Left colon (tissue), 2 donors: ENCODE measurements at regions not wholly inside any gene's neighbourhood (a gene's known extent, or its start where the extent isn't known, plus 50 kb on each side); places are given as distances from the start of the nearest gene placed in this dataset.
"Not testable (repeated sequence)": the region's sequence is repeated elsewhere in the genome, so short reads cannot be mapped to it uniquely, and the experiment has no call there.

ENCODE experiments used
- ATAC-seq: fragments of 200-7000 bp; cut with Tn5 transposase; one replicate; pipeline ENCODE4 v1.9.1; 2020; ENCODE audit warnings: mild to moderate bottlenecking, moderate library complexity
- DNase-seq, 2 donors: peaks; one replicate each; pipeline ENCODE4 v3.0.0-alpha.2; 2020
- intact Hi-C, 2 donors: fragments of 100-400 bp; cut with DNase I in 1 of 2; cut with micrococcal nuclease in 1 of 2; formaldehyde crosslinking; loops; one replicate each; pipeline versions ENCODE4 v1.11.2 to v1.14.0; 2022; cut with DNase I, micrococcal nuclease
- donor health status: DM: no; HTN: no; CAD: no.
- donor health status: DM: yes; HTN: yes; CAD: no.

DNA sequence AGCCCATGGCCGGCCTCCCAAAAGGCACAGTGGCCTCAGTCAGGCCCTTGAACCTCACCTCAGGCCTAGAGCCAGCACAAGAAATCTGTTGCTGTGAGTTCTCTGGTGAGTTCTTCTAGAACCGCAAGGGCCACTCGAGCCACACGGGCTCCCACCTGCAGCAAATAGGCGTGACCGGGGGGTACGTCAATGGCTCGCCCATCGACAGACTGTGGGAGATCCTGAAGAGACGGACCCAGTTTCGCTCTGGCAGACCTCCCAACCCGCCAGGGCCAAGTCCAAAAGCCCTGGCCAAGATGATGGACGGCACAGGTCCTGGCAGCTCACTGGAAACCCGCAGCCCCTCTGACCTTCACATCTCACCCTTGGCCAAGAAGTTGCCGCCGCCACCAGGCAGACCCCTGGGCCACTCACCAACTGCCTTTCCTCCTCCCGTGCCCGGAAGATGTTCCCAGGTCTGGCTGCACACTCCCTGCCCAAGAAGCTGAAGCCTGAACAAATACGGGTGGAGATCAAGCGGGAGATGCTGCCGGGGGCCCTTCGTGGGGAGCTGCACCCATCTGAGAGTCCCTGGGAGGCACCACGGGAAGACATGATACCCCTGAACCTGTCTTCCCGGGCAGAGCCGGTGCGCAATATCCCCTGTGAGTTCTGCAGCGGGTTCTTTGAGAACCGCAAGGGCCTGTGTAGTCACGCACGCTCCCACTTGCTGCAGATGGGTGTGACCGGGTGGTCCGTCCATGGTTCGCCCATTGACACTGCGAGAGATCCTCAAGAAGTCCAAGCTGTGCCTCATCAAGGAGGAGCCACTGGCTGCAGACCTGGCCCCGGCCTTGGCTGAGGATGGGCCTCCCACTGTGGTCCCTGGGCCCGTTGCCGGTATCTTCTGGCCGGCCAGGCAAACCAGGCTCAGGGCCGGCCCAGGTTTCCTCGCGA lies 544.2 kb upstream of the CCDC179 start:
- DNase-seq (no peak), ATAC-seq (no peak)
- intact Hi-C loops: no loop called here

- intact Hi-C loops: no loop called here
- DNase-seq (no peak), ATAC-seq (no peak)
Observed at GRCh38 chr11:23405350-23405937, 545.2 kb upstream of the CCDC179 start.

DNA sequence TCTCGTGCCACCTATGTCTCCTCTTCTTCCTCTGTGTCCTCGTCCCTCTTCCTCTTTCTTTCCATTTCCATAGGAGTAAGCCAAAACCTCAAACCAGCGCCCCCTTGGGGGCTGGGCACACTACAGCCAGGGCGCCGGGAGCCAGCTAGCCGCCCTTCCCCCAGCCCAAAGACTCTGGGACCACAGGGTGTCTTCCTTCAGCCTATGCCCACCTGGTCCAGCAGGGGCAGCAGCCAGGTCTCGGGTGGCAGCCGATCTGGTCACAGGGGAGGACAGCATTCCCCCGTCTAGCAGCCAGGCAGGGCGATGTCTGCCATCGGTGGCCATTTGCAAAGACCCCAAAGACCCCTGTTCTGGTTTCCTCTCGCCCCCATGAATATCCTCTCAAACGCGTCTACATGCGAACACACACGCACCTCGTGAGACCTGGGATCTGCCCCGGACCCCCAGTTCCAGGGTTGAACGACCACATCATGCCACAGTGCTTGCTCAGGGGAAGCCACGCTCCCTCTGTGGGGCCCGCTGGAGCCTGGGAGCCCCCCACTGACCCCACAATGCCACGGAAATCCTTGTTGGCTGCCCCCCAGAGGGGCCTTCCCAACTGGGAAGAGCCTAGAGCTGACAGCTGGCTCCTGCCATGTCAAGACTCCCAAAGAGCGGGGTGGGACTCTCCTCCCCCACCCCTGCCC lies 546.0 kb upstream of the CCDC179 start:
- intact Hi-C loops: no loop called here
- ATAC-seq: no peak
- DNase-seq: no peak

- DNase-seq (no peak), ATAC-seq (no peak)
- intact Hi-C loops: no loop called here
Observed at GRCh38 chr11:23413057-23413456, 552.8 kb upstream of the CCDC179 start.

GRCh38 chr11:23423104-23423503 lies 562.8 kb upstream of the CCDC179 start:
- ATAC-seq (no peak), DNase-seq (no peak)
- intact Hi-C loops: no loop called here

GRCh38 chr11:23423656-23424055 lies 563.4 kb upstream of the CCDC179 start:
- DNase-seq (no peak), ATAC-seq (no peak)
- intact Hi-C loops: no loop called here

GRCh38 chr11:23425381-23425780 lies 565.1 kb upstream of the CCDC179 start:
- DNase-seq: no peak
- ATAC-seq: no peak
- intact Hi-C loops: no loop called here

GRCh38 chr11:23429569-23429968 lies 569.3 kb upstream of the CCDC179 start:
- DNase-seq: no peak
- ATAC-seq: no peak
- intact Hi-C loops: no loop called here

- ATAC-seq (no peak), DNase-seq (no peak)
- intact Hi-C loops: no loop called here
Observed at GRCh38 chr11:23453522-23453921, 593.2 kb upstream of the CCDC179 start.

DNA sequence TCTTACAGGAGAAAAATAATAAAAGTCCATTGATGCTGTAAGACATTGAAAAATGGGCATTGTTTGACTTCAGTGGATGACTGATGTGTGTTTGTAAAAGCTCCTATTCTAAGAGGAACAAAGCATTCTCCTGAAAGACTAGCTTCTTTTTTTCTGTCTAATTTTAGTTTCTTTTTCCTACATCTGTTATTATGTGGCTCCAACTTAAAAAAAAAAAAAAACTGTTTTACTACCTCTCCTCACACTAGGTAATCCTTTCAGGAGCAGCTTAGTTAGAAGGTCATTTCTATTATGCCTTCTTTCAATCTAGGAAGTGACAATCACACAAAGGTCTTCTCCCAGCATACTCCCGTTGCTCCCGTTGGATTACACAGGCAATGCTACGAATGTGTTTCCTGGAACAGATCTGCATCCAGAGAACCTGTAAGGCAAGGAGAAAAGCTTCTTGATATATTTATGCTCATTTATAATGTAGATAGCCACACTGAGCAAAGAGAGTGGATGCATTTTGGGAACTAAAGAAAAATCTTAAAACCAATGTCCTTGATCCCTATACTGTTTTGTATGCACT lies 595.1 kb upstream of the CCDC179 start:
- DNase-seq (no peak), ATAC-seq (no peak)
- intact Hi-C loops: no loop called here

- DNase-seq (no peak), ATAC-seq (no peak)
- intact Hi-C loops: no loop called here
Observed at GRCh38 chr11:23457641-23458040, 597.4 kb upstream of the CCDC179 start.

- intact Hi-C loops: no loop called here
- DNase-seq: no peak
- no peak for ATAC-seq
Observed at GRCh38 chr11:23471878-23472277, 611.6 kb upstream of the CCDC179 start.

DNA sequence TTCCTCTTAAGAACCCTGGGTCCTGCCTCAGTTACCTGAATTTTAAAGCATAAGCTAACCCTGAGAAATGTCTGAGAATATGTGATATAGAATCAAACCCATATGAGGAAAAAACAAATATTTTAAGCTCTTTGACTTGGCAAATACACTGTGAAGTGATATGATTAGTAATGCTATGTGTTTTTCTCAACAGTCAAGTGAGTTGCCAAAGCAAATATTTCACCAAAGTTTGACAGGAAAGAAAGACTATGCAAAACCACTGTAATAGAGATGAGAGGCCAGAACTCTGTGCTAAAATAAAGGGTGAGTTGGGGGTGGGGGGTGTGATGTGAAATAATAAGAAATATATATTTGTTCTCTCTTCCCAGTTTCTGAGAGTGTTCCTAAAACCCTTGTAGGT lies 613.5 kb upstream of the CCDC179 start:
- DNase-seq: no peak
- intact Hi-C loops: no loop called here

DNA sequence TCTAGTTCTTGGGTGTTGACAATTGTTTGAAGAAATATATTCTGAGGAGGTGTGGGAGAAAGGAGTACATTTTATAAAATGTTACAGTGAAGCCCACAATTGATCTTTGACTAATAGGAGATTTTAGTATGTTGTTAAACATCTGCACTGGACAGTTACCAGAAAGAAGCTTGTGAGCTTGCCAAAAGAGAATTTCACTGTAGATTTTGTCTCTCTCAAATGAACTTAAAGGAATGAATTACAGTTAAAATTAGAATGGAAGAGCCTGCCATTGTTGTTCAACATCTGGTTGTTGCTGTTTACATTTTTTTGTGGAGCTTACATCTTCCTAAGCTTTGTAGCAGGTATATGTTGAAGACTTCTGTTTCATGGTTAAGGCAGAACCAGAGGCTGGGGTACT lies 620.5 kb upstream of the CCDC179 start:
- ATAC-seq (no peak), DNase-seq (no peak)
- intact Hi-C loops: no loop called here

More for the DNA sequence above, 613.5 kb upstream of the CCDC179 start:
- ATAC-seq: no peak

DNA sequence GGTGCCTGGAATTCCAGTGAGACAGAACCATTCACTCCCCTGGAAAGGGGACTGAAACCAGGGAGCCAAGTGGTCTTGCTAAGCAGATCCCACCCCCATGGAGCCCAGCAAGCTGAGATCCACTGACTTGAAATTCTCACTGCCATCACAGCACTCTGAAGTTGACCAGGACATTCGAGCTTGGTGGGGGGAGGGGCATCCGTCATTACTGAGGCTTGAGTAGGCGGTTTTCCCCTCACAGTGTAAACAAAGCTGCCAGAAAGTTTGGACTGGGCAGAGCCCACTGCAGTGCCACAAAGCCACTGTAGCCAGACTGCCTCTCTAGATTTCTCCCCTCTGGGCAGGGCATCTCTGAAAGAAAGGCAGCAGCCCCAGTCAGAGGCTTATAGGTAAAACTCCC lies 623.9 kb upstream of the CCDC179 start:
- intact Hi-C loops, ATAC-seq, DNase-seq: not testable (repeated sequence)

GRCh38 chr11:23484618-23485017 lies 624.3 kb upstream of the CCDC179 start:
- intact Hi-C loops, DNase-seq, ATAC-seq: not testable (repeated sequence)

GRCh38 chr11:23490557-23491235 lies 630.4 kb upstream of the CCDC179 start:
- DNase-seq (no peak), ATAC-seq (no peak)
- intact Hi-C loops: no loop called here

DNA sequence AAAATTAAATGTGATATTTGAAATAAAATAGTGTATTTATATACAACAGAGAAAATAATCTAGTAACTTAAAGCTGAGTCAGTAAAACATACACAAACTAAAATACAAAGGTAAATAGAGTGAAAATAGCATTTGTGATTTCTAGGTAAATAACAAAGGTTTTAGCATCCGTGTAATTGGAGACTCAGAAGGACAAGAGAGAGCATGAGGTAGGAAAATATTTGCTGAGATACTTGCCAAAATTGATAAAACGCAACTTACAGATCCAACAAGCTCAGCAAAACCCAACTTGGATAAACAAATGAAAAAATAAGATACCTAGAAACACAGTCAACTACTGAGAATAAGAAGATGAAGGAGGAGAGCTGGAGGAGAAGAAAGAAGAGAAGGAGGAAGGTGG lies 634.7 kb upstream of the CCDC179 start:
- intact Hi-C loops: no loop called here
- ATAC-seq (no peak), DNase-seq (no peak)

DNA sequence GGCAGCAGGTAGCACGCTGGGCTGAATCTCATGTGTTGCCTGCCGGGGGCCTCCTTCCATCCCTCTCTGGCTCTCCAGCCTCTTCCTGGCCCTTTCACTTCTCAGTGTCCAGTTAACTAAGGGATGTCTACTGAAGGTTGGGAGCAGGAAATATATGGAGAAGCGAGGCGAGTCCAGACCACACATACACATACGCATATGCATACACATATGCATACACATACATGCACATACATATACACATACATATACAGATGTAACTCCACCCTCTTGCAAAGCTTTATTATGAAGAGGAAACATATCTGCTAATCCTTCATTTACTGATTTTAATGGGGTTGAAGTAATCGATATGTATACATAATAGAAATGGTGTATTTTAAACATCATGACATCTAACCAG lies 636.1 kb upstream of the CCDC179 start:
- intact Hi-C loops: no loop called here
- DNase-seq: no peak
- ATAC-seq: no peak
